HG02798 (cell line): ENCODE measurements at regions not wholly inside any gene's neighbourhood (a gene's known extent, or its start where the extent isn't known, plus 50 kb on each side); places are given as distances from the start of the nearest gene placed in this dataset.
"Not testable (repeated sequence)": the region's sequence is repeated elsewhere in the genome, so short reads cannot be mapped to it uniquely, and the experiment has no call there.

Experiments
- ATAC-seq: cut with Tn5 transposase; IDR thresholded peaks from one replicate; pipeline ENCODE4 v1.9.1; 2021; ENCODE audit warnings: mild to moderate bottlenecking; ENCODE audit not compliant: unreplicated experiment, poor library complexity

DNA sequence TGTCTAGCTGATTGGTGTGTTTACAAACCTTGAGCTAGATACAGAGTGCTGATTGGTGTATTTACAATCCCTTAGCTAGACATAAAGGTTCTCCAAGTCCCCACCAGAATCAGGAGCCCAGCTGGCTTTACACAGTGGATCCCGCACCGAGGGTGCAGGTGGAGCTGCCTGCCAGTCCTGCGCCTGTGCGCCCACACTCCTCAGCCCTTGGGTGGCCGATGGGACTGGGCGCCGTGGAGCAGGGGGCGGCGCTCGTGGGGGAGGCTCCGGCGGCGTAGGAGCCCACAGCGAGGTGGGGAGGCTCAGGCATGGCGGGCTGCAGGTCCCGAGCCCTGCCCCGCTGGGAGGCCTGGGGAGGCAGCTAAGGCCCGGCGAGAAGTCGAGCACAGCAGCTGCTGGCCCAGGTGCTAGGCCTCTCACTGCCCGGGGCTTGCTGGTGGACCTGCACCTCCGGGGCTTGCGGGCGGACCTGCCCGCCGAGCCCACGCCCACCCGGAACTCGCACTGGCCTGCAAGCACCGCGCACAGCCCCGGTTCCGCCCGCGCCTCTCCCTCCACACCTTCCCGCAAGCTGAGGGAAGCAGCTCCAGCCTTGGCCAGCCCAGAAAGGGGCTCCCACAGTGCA, 51.0 kb upstream of the CDYL start:
- ATAC-seq: not testable (repeated sequence)

DNA sequence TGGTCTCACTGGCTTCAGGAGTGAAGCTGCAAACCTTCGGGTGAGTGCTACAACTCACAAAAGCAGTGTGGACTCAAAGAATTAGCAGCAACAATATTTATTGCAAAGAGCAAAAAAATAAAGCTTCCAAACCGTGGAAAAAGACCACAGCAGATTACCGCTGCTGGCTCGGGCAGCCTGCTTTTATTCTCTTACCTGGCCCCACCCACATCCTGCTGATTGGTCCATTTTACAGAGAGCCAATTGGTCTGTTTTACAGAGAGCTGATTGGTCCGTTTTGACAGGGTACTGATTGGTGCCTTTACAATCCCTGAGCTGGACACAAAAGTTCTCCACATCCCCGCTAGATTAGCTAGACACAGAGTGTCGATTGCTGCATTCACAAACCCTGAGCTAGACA, 51.5 kb upstream of the CDYL start:
- ATAC-seq: not testable (repeated sequence)

DNA sequence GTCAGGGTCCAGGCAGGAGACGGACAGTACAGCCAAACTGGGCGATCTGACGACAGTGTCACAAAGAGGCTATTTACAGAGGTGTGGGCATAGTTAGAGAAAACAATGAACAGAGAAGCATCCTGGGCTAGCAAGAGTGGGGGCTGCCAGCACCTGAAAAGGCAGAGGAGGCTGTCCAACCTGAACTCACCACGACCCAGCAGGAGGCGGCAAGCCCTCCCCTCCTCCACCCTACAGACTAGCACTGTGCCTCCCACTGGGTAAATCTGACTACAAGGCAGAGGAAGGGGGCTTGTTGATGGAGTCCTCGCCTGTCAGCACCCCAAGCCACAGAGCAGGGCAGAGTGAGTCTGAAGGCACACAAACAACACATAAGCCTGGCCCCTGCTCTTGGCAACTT, 52.8 kb upstream of the CDYL start:
- no peak for ATAC-seq

DNA sequence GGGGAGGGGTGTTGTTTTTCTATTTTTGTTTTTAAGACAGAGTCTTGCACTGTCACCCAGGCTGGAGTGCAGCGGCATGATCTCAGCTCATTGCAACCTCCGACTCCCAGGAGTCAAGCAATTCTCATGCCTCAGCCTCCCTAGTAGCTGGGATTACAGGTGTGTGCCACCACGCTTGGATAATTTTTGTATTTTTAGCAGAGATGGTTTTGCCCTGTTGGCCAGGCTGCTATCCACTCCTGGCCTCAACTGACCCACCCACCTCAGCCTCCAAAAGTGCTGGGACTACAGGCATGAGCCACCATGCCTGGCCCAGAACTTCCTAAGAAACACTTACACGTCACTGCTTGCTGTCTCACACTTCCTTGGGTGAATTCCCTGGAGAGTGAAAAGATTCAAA, 54.8 kb upstream of the CDYL start:
- ATAC-seq: not testable (repeated sequence)

DNA sequence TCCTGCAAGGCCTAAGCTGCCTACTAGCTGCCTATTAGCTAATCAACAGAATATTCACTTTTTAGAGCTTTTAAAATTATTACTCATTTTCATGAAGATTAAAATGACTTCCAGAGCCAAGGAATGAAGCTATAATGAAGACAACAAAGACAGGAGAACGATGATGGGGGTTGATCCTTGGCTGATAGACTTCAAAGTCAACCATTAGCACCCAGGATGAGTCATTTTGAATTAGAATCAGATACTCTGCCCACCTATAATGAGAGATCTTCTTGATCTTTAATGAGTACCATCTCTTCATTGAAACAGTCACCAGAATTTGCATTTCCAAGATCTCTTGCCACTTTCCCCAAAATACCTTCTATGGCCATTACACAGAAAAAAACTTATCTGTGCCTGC, 56.7 kb upstream of the CDYL start:
- no peak for ATAC-seq

DNA sequence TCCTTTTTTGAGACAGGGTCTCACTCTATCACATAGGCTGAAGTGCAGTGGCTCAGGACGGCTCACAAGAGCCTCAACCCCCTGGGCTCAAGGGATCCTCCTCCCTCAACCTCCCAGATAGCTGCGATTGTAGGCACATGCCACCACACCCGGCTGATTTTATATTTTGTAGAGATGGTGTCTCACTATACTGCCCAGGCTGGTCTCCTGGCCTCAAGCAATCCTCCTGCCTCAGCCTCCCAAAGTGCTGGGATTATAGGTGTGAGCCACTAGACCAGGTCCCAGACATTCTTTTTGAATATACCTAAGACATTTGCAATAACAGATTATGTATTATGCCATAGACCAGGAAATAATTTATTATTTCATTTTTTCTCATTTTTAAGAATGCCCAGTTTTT, 58.3 kb upstream of the CDYL start:
- no peak for ATAC-seq

DNA sequence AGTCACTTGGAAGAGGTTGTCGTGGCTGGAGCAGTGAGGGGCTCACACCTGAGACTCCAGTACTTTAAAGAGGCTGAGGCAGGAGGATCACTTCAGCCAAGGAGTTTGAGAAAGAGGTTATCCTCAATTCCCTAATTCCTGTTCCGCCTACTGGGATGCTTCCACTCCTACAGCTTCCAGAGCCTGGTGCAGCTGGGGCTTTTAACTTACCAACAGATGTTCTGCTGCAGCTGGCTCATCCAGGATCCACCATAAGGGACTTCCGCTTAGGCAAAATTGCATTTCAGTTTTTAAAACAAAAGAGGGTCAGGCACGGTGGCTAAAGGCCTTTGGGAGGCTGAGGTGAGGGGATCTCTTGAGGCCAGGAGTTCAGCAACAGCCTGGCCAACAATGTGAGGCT, 59.1 kb upstream of the CDYL start:
- ATAC-seq: no peak

DNA sequence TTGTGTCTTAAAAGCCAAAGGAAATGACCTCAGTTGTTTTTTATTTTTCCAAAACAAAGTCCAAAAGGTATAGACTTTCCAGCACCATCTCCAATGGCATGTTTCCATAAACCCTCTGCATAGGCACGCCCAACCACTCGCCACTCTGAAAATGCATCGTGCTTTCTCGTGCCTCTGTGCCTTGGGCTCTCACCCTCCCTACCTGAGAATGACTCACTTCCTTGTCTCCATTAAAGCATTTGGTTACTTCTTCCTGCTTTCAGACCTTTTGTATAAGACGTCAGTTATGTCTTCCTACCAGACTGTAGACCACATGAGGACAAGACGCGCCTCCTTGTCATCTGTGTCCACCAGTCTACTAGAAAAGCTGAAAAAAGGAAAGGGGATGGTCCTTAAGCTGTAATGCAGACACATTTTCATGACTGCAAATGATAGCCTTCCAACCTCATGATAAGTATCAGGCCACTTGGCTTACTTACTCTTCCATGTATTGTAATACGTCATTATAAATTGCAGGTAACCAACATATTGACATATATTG, 61.2 kb upstream of the CDYL start:
- ATAC-seq: no peak

DNA sequence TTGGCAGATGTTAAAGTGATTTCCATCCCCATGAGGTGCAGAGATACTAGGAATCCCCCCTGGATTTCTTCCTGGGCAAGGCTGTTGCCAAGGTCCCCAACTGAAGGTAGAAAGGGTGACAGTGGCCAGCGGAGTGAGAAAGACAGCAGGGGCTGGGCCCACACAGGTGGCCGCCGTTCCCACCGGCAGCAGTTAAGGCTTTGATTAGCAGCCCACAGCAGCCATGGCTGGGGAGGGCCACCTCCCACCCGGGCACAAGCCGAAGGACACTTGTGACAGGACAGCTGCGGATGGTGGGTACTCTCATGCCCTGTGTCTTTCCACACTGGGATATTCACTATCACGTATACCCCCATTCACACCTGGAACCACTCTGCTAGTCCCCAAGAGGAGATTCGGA, 63.9 kb upstream of the CDYL start:
- no peak for ATAC-seq

DNA sequence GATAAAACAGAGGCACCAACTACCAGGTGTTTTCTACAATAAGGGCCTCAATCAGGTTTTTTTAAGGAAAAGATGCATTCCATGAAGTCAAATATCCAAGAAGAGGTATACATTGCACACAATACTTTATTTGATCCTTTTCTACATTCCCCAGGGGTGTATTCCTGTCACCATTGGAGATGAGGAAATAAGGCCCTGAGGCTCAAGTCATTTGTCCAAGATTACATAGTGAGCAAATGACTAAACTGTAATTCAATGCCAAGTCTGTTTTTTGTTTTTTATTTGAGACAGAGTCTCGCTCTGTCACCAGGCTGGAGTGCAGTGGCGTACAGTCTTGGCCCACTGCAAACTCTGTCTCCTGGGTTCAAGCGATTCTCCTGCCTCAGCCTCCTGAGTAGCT, 69.2 kb upstream of the CDYL start:
- ATAC-seq: no peak

DNA sequence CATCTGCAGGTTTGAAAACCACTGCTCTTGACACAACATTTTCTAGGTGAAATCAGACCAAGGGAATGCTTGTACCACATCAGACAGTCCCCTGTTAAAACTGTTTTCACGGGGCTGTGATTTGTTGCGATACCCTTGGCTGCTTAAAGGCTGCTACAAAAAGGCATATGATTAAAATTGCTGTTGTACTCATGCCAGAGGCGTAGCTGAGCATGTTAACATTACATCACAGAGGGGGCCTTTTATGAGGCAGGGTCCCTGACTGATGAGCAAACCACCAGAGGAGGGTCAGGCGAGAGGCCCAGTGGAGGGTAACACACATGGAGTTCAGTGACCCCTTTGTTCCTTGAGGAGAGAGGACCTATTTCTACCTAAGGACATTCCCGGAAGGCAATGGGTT, 70.4 kb upstream of the CDYL start:
- ATAC-seq: no peak

DNA sequence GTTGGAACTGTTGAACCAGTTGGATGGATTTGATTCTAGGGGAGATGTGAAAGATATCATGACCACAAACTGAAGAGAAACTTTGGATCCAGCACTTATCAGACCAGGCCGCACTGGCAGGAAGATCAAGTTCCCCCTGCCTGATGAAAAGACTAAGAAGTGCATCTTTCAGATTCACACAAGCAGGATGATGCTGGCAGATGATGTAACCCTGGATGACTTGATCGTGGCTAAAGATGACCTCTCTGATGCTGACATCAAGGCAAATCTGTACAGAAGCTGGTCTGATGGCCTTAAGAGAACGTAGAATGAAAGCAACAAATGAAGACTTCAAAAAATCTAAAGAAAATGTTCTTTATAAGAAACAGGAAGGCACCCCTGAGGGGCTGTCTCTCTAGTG, 72.8 kb upstream of the CDYL start:
- no peak for ATAC-seq

DNA sequence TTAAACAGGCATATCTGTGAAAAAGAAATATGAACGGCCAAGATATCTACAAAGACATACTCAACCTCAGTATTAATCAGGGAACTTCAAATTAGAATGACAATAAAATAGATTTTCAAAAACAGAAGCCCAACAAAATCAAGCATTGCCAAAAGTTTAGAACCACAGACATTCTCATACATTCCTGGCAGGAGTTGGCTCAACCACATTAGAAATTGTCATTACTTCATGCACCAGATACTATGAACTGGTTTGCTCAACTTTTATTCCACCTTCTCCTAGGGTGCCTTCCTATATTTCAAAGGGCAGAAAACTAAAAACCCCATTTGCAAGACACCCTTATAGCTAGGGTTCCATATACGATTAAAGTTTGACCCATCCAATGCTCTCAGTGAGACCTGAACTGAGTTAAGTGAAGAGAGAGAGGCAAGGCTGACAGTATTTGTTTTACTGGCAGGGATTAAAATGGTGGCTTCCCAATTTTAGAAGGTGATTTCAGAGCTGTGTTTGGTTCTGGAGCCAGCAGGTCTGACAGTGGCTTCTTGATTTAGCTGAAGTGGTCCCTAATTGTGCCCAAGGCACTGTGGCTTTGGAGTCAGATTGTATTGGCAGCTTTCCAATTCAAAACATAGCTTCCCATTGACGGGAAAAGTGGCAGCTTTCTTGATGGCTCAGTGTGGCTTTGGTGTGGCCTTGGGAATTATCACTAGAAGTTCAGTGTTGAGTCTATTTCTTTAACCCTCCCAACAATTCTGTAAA, 77.1 kb upstream of the CDYL start:
- no peak for ATAC-seq

DNA sequence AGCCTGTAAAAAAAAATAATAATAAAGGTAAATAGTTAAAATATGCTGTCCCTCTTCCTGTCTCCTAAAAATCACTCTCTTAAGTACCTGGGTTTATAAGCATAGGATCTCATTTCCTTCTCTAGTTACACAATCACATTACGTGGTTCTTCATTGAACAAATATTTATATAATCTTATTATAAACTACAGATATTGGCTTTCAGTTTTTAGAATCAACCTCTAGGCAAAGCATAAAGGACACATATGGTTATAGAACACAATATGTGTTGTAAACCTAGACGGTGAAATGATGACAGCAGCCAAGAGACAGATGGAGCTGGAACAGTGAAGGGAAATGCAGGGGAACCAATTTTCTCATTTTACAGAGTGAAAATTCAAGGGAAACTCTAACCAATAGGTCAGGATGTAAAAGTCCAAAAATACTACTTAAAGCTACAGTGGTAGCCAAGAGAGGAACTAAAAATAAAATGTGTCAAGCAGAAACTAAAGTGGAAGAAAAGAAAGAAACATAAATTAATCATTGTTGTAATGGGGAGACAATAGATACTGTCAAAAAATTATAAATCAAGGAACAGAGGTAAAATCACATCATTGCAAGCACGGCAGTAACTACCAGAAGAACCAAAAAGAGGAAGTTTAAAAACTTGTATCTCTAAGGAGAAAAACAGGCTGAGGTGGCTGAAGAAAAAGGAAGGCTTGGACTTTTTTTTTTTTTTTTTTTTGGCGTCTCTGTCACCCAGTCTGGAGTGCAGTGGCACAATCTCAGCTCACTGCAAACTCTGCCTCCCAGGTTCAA, 82.8 kb upstream of the CDYL start:
- no peak for ATAC-seq

DNA sequence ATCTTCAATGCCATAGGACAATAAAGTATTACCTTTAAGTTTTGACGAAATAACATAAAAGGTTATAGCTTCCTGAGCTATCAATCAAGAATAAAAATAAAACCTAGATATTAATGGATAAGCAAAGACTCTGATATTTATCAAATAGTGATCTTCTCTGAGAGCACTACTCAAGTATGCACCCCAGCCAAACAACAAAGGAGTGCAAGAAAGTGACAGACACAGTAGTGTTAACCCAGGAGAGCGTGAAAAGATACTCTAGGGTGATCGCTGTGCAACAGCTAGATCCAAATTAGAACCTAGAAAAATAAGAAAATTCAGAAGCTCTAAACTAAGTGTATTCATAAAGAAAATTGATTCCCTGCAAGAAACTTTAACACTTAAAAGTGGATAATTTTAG, 83.5 kb upstream of the CDYL start:
- ATAC-seq: no peak

DNA sequence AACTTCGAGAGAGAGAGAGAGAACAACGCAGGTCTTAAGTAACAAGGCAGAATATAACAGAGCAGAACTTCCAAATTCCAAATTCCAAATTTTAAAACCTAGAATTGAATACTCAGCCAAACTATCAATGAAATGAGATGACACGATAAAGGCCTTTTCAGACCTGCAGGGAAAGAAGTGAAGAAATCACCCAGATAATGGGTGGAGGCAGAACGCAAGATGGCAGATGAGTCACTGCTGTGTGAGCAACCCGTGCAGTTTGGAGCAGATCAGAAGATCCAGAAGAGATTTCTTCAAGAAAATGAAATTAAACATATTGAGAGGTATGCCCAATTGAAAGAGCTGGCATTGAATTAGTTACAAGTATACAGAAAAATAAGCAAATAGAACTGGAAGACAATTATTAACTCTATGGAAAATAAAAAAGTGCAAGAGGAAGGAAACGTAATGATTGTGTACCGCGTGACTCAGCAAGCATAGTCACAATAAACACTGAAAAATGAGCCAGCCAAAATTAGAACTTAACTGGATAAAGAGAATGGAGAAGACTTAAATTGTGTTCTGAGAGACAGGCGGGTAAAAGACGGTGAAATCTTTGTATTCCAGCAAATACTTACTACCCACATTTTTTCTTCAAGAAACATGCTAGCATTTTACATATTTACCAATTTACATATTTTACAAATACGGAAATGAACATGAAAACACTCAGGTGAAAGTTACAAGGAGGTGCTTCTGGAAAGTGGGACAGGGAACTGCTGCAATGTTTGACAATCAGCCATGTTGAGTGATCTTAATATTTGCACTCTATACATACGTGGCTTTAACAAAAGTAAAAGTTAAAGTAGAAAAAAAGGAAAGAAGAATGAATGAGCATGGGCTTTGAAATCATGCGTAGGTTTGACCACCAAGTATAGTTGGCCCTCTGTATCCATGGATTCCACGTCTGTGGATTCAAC, 87.9 kb upstream of the CDYL start:
- no peak for ATAC-seq

DNA sequence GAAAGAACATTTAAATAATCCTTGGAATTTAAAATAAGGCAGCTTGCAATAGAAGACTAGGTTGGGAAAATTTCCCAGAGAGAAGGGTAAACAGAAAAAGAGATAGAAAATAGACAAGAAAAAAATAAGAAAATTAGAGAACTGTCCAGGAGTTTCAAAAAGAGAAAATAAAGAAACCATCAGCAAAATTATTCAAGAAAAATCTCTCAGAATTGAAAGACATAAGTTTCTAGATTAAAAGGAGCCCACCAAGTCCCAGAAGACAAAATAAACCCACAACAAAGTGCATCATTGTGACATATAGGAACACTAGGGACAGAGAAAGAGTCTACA, 88.6 kb upstream of the CDYL start:
- no peak for ATAC-seq

DNA sequence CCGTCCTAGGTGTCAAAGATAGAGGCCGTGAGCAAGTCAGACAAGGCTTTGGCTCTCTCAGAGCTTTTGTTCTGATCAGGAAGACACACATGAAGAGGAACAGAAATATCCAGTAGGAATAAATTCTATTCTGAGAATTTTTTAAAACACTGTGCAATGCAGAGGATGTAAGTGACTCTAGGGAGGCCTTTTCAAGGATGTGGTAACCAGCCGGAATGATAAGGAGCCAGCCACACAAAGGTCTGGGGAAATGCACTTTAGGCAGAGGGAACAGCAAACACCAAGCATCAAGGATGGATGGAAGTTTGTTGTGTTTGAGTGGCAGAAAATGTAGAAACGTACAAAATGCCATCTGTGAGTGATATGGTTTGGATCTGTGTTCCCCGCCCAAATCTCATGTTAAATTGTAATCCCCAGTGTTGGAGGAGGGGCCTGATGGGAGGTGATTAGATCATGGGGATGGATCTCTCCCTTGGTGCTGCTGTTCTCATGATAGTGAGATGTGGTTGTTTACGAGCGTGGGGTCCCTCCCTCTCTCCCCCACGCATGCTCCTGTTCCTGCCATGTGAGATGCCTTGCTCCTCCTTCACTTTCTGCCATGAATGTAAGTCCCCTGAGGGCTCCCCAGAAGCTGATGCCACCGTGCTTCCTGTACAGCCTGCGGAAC, 93.6 kb upstream of the CDYL start:
- ATAC-seq: no peak

DNA sequence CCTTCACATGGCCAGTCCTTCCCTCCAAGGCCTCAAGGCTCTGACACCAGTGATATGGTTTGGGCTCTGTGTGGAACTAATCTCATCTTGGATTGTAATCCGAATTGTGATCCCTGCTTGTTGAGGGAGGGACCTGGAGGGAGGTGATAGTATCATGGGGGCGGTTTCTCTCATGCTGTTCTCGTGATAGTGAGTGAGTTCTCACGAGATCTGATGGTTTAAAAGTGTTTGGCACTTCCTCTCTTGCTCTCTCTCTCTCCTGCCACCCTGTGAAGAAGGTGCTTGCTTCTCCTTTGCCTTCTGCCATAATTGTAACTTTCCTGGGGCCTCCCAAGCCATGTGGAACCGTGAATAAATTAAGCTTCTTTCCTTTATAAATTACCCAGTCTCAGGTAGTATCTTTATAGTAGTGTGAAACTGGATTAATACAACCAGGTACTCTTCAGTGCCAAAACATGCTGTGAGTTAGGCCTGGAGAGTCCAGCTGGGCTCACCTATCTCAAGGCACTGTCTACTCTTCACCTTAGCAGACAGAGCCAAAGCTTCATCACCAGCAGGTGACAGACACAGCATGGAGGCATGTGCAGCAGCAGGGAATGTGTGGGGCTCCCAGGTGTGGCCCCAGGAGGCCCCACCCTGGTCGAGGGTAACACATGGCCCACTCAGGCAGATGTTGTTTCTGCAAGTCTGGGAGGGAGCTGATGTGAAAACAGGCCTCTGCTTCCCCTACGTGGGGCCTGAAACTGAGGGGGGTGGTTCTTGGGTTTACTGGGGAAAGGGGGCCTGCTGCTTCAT, 97.5 kb upstream of the CDYL start:
- no peak for ATAC-seq
